ENCODE measurements at regions not wholly inside any gene's neighbourhood (a gene's known extent, or its start where the extent isn't known, plus 50 kb on each side); places are given as distances from the start of the nearest gene placed in this dataset.

DNA sequence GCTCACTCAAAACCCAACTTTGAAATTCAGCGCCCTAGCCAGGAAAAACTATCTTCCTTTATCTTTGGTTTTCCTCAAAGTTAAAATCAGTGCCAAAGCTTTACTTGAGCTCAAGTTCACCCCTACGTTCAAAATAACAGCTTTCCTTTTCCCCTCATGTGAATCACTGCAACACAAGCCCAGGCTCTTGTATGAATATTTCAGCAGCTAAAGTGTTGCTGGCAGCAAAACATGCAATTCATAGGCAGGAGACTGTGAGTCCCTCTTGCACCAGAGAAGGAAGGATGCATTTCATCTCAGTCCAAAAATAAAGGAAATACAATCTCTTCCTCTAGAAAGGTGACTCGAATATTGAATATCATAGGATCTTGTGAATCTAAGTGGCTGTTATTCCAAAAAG is 461.3 kb upstream of the SOX11 start:
- Histone ChIP-seq H3K27ac (replicated peaks in 1 of 4) (no peak overlapping the region), H3K9me3 (no peaks in the 10 kb centered on the region), H3K27me3 (no peaks in the 10 kb centered on the region), H3K4me3 (no peak overlapping the region), H3K36me3 (no peaks in the 10 kb centered on the region), H3K4me1 (no peaks in the 10 kb centered on the region)
- intact Hi-C loops (cut with DNase I) = no loop called here
- WGBS = 66% methylated on average over 3 of the region's 3 CpGs
- TF ChIP-seq, protein P1, sequence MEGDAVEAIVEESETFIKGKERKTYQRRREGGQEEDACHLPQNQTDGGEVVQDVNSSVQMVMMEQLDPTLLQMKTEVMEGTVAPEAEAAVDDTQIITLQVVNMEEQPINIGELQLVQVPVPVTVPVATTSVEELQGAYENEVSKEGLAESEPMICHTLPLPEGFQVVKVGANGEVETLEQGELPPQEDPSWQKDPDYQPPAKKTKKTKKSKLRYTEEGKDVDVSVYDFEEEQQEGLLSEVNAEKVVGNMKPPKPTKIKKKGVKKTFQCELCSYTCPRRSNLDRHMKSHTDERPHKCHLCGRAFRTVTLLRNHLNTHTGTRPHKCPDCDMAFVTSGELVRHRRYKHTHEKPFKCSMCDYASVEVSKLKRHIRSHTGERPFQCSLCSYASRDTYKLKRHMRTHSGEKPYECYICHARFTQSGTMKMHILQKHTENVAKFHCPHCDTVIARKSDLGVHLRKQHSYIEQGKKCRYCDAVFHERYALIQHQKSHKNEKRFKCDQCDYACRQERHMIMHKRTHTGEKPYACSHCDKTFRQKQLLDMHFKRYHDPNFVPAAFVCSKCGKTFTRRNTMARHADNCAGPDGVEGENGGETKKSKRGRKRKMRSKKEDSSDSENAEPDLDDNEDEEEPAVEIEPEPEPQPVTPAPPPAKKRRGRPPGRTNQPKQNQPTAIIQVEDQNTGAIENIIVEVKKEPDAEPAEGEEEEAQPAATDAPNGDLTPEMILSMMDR (IDR thresholded peaks at IDR 0.05) = no peak
- TF ChIP-seq POLR2AphosphoS5 (IDR thresholded peaks at IDR 0.05) (no peak), POLR2A (IDR thresholded peaks at IDR 0.05; ENCODE audit: low read depth) (no peak), EP300 (IDR thresholded peaks at IDR 0.05) (no peak)
- no peak for DNase-seq (ENCODE audit: extremely low spot score)

DNA sequence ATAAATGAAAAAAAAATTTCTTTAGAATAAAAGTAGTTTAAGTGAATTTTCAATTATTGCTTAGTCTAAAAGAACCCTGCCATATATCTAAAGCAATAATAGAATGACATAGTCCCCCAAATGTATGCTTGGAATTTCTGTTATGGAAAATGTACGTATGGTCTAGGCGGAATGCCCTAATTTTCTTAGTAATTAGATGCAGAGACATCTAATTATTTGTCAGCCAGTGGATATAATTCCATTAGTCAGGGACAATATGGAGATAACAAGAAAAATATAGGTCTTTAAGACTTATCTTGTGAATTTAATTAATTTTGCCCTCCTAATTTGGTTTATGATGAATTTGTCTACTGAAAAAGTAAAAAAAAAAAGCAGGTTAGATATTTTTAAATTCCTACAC is 460.9 kb upstream of the SOX11 start:
- H3K36me3 ChIP-seq = no peaks in the 10 kb centered on the region
- H3K27ac ChIP-seq (replicated peaks in 1 of 4) = no peak overlapping the region
- H3K4me1 ChIP-seq = no peaks in the 10 kb centered on the region
- no peak overlapping the region for H3K4me3 ChIP-seq
- H3K9me3 ChIP-seq = no peaks in the 10 kb centered on the region
- TF ChIP-seq POLR2A (IDR thresholded peaks at IDR 0.05; ENCODE audit: low read depth) (no peak), POLR2AphosphoS5 (IDR thresholded peaks at IDR 0.05) (no peak), EP300 (IDR thresholded peaks at IDR 0.05) (no peak)
- TF ChIP-seq, protein P1 (IDR thresholded peaks at IDR 0.05) = no peak
- no peaks in the 10 kb centered on the region for H3K27me3 ChIP-seq
- DNase-seq (ENCODE audit: extremely low spot score) = no peak
- 92% methylated on average over 2 of the region's 2 CpGs for WGBS
- intact Hi-C loops (cut with DNase I) = no loop called here

GRCh38 chr2:5234563-5234962 is 457.6 kb upstream of the SOX11 start:
- WGBS = 82% methylated on average over 2 of the region's 2 CpGs
- H3K27me3 ChIP-seq = no peaks in the 10 kb centered on the region
- H3K4me3 ChIP-seq = no peak overlapping the region
- H3K27ac ChIP-seq (replicated peaks in 1 of 4) = no peak overlapping the region
- H3K9me3 ChIP-seq = no peaks in the 10 kb centered on the region
- H3K4me1 ChIP-seq = no peaks in the 10 kb centered on the region
- DNase-seq (ENCODE audit: extremely low spot score) = no peak
- TF ChIP-seq POLR2AphosphoS5 (IDR thresholded peaks at IDR 0.05) (no peak), EP300 (IDR thresholded peaks at IDR 0.05) (no peak), POLR2A (IDR thresholded peaks at IDR 0.05; ENCODE audit: low read depth) (no peak)
- TF ChIP-seq, protein P1 (IDR thresholded peaks at IDR 0.05) = no peak
- intact Hi-C loops (cut with DNase I) = no loop called here
- no peaks in the 10 kb centered on the region for H3K36me3 ChIP-seq

DNA sequence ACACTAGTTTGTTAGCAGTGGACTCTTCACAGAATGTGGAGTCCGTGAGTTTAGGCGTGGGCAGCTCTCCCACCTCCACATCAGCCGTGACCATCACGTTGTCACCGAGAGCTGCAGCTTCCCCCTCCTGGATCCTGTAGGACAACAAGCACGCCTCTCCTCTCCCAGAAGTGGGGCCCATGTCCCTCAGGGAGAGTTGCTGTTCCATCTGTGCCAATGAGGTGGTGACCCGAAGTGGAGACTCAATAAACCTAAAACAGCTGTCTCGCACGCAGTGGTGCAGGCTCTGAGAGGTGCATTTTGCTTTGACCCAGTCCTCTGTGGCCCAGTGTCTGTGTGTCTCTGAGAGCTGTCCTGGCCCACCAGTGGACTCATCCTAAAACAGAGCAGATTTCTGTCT is 456.5 kb upstream of the SOX11 start:
- Histone ChIP-seq H3K4me3 (no peak overlapping the region), H3K36me3 (no peaks in the 10 kb centered on the region), H3K4me1 (no peaks in the 10 kb centered on the region), H3K27me3 (no peaks in the 10 kb centered on the region), H3K9me3 (no peaks in the 10 kb centered on the region), H3K27ac (replicated peaks in 1 of 4) (no peak overlapping the region)
- intact Hi-C loops (cut with DNase I) = no loop called here
- no peak for DNase-seq (ENCODE audit: extremely low spot score)
- TF ChIP-seq, protein P1 (IDR thresholded peaks at IDR 0.05) = no peak
- TF ChIP-seq EP300 (IDR thresholded peaks at IDR 0.05) = no peak
- no peak for TF ChIP-seq POLR2AphosphoS5 (IDR thresholded peaks at IDR 0.05)
- 76% methylated on average over 7 of the region's 9 CpGs for WGBS

- H3K36me3 ChIP-seq = no peaks in the 10 kb centered on the region
- intact Hi-C loops (cut with DNase I) = no loop called here
Observed at GRCh38 chr2:5236249-5236648, 455.9 kb upstream of the SOX11 start.

More at GRCh38 chr2:5236249-5236648, 455.9 kb upstream of the SOX11 start:
- no peak for TF ChIP-seq POLR2AphosphoS5 (IDR thresholded peaks at IDR 0.05)
- TF ChIP-seq, protein P1 (IDR thresholded peaks at IDR 0.05) = no peak
- TF ChIP-seq EP300 (IDR thresholded peaks at IDR 0.05) = no peak
- TF ChIP-seq POLR2A (IDR thresholded peaks at IDR 0.05; ENCODE audit: low read depth) = no peak
- Histone ChIP-seq H3K27me3 (no peaks in the 10 kb centered on the region), H3K4me1 (no peaks in the 10 kb centered on the region), H3K4me3 (no peak overlapping the region), H3K27ac (replicated peaks in 1 of 4) (no peak overlapping the region), H3K9me3 (no peaks in the 10 kb centered on the region)
- 55% methylated on average over 4 of the region's 4 CpGs for WGBS
- DNase-seq (ENCODE audit: extremely low spot score) = no peak
